ENCODE measurements at regions not wholly inside any gene's neighbourhood (a gene's known extent, or its start where the extent isn't known, plus 50 kb on each side); places are given as distances from the start of the nearest gene placed in this dataset.

GRCh38 chr2:122740594-122740948 lies 985.1 kb downstream of the TSN start:
- Mint-ChIP-seq H3K27me3 (ENCODE audit: insufficient read depth) (no peaks in the 10 kb centered on the region), H3K27ac (no peak overlapping the region), H3K4me3 (no peak overlapping the region), H3K9me3 (no peaks in the 10 kb centered on the region), H3K36me3 (ENCODE audit: low read depth) (no peaks in the 10 kb centered on the region), H3K4me1 (ENCODE audit: low read depth) (no peaks in the 10 kb centered on the region)
- no peak for DNase-seq (ENCODE audit: low spot score)
- intact Hi-C loops (cut with micrococcal nuclease) = no loop called here

DNA sequence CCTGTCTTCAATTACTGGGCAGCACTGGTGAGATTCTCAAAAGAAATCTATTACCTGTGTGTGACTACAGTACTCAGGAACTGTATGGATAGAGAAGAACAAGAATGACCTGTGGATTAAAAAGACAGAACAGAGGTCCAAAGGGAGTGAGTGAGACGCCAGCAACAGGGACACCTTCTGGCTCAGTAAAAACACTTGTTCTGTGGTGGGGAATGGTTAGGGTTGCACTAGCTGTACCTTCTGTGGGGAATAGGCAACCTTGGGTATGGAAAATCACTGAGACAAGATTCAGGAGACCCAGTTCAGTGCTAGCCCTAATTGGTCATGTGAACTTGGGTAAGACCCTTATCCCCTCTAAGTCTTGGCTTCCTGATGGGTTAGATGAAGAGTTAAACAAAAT lies 986.0 kb downstream of the TSN start:
- intact Hi-C loops (cut with micrococcal nuclease) = no loop called here
- no peak for DNase-seq (ENCODE audit: low spot score)

DNA sequence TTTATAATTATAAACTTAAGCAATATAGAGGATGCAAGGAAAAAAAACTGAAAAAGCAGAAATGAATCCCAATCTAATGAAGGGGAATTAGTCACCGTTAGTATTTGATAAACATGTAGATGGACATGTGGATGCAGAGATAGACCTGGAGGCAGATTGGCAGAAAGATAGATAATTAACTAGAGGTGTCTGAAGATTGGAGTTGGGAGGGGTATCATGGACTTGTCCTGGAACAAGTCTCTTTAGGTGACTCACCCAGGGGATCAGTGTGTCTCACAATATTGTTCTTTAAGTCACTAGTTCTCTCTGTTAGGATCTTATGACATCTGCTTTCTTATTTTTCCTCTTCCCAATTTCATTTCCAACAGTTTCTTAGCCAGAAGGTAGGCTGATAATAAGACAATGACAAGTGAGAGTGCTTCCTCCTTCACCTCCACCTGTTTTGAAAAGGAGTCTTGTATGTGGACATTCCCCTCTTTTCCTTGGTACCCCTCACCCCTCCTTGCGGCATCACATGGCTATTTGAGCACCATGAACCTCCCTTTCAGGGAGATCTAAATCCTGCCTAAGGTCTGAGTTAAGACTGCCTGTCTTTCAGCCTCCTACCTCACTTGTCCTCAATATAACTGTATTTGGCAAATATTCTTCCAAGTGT lies 987.7 kb downstream of the TSN start:
- no peak for DNase-seq (ENCODE audit: low spot score)
- H3K27ac Mint-ChIP-seq = no peak overlapping the region
- intact Hi-C loops (cut with micrococcal nuclease) = no loop called here
- no peaks in the 10 kb centered on the region for H3K4me1 Mint-ChIP-seq (ENCODE audit: low read depth)
- no peaks in the 10 kb centered on the region for H3K27me3 Mint-ChIP-seq (ENCODE audit: insufficient read depth)
- H3K36me3 Mint-ChIP-seq (ENCODE audit: low read depth) = no peaks in the 10 kb centered on the region
- no peak overlapping the region for H3K4me3 Mint-ChIP-seq
- no peaks in the 10 kb centered on the region for H3K9me3 Mint-ChIP-seq

More for the DNA sequence above, 986.0 kb downstream of the TSN start:
- Mint-ChIP-seq H3K27ac (no peak overlapping the region), H3K4me3 (no peak overlapping the region), H3K4me1 (ENCODE audit: low read depth) (no peaks in the 10 kb centered on the region), H3K9me3 (no peaks in the 10 kb centered on the region), H3K36me3 (ENCODE audit: low read depth) (no peaks in the 10 kb centered on the region), H3K27me3 (ENCODE audit: insufficient read depth) (no peaks in the 10 kb centered on the region)

DNA sequence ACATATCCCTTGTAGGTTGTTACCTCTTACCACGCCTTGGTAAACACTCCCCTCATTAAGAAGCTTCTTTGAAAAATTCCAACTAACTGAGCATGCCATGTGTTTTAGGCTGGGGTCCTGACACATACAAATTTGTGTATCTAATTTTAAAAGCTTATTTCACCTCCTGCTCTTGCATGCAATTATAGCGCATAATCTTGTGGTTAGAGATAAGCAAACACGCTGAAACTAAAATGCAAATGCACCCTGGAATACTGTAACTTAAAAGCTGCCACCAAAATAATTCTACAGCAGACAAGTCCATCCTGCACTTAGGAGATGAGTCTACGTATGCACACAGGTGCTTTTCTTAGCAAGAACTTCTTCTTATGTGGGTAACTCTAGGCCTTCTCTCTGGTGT lies 990.2 kb downstream of the TSN start:
- Mint-ChIP-seq H3K27me3 (ENCODE audit: insufficient read depth) (no peaks in the 10 kb centered on the region), H3K27ac (no peak overlapping the region), H3K36me3 (ENCODE audit: low read depth) (no peaks in the 10 kb centered on the region)

DNA sequence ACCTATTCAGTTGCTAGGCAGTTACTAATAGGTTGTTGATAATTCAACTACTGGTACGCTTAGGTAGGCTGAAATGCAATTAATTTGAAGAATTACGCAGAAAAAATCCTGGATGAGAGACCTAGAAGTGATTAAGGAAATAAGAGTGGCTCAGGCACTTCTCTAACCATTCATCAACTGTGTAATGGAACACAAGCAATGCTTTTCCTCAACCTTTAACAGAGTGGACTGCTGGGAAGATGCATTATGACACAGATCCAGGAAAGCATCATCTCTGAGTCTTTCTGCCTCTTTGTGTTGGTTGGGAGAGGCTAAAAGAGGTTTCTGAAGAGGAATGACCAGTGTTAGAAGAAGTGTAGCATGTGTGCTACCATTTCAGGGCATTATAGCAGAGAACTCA lies 992.2 kb downstream of the TSN start:
- no peaks in the 10 kb centered on the region for H3K36me3 Mint-ChIP-seq (ENCODE audit: low read depth)
- DNase-seq (ENCODE audit: low spot score) = no peak
- no peaks in the 10 kb centered on the region for H3K9me3 Mint-ChIP-seq
- H3K27me3 Mint-ChIP-seq (ENCODE audit: insufficient read depth) = no peaks in the 10 kb centered on the region
- no peak overlapping the region for H3K27ac Mint-ChIP-seq
- no peak overlapping the region for H3K4me3 Mint-ChIP-seq
- intact Hi-C loops (cut with micrococcal nuclease) = no loop called here
- H3K4me1 Mint-ChIP-seq (ENCODE audit: low read depth) = no peaks in the 10 kb centered on the region

More for the DNA sequence above, 990.2 kb downstream of the TSN start:
- DNase-seq (ENCODE audit: low spot score) = no peak
- intact Hi-C loops (cut with micrococcal nuclease) = no loop called here
- no peak overlapping the region for H3K4me3 Mint-ChIP-seq
- no peaks in the 10 kb centered on the region for H3K9me3 Mint-ChIP-seq
- H3K4me1 Mint-ChIP-seq (ENCODE audit: low read depth) = no peaks in the 10 kb centered on the region

- Mint-ChIP-seq H3K36me3 (ENCODE audit: low read depth) (no peaks in the 10 kb centered on the region), H3K27me3 (ENCODE audit: insufficient read depth) (no peaks in the 10 kb centered on the region), H3K27ac (no peak overlapping the region), H3K4me3 (no peak overlapping the region), H3K4me1 (ENCODE audit: low read depth) (no peaks in the 10 kb centered on the region), H3K9me3 (no peaks in the 10 kb centered on the region)
- no peak for DNase-seq (ENCODE audit: low spot score)
- intact Hi-C loops (cut with micrococcal nuclease) = no loop called here
Observed at GRCh38 chr2:122748552-122749011, 993.1 kb downstream of the TSN start.

- no peaks in the 10 kb centered on the region for H3K4me1 Mint-ChIP-seq (ENCODE audit: low read depth)
- no peaks in the 10 kb centered on the region for H3K36me3 Mint-ChIP-seq (ENCODE audit: low read depth)
- no peak overlapping the region for H3K4me3 Mint-ChIP-seq
- H3K27me3 Mint-ChIP-seq (ENCODE audit: insufficient read depth) = no peaks in the 10 kb centered on the region
- H3K27ac Mint-ChIP-seq = no peak overlapping the region
- no peak for DNase-seq (ENCODE audit: low spot score)
- H3K9me3 Mint-ChIP-seq = no peaks in the 10 kb centered on the region
- intact Hi-C loops (cut with micrococcal nuclease) = no loop called here
Observed at GRCh38 chr2:122749405-122749804, 994.0 kb downstream of the TSN start.

DNA sequence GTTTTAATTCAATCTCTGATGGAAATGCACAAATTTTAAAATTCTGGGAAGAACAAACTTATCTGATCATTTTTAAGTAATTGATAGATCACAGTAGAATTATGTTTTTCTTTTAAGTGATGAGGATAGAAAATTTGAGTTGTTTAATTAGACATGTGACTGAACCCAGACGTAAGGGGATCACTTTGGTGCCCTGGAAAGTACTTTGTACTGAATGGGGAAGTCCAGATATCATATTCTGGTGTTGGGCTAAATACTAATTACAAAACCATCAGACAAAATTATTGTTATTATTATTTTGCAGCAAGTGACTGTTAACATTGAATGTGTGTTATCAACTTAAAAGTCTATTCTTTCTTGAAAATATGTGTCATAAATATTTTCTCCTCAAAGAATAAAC lies 994.6 kb downstream of the TSN start:
- Mint-ChIP-seq H3K9me3 (peaks cover 4% of the 10 kb centered on the region), H3K36me3 (ENCODE audit: low read depth) (no peaks in the 10 kb centered on the region), H3K27ac (no peak overlapping the region), H3K4me3 (no peak overlapping the region), H3K27me3 (ENCODE audit: insufficient read depth) (no peaks in the 10 kb centered on the region), H3K4me1 (ENCODE audit: low read depth) (no peaks in the 10 kb centered on the region)
- intact Hi-C loops (cut with micrococcal nuclease) = no loop called here
- no peak for DNase-seq (ENCODE audit: low spot score)

DNA sequence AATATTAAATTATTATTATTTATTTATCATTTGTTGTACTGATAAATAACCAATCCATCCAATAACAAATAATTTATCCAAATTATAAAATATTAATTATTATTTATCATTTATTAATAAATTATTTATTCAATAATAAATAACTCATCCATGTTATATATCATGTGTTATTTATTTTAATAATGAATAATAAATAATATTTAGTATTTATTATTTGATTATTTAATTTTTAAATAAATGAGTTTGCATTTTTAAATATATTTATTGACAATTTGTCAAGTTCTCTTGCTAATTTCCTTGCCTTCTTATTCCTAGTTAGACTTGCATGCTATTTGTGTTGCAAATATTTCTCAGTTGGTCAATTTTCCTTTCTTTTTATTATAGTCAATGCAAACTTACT lies 995.4 kb downstream of the TSN start:
- H3K27me3 Mint-ChIP-seq (ENCODE audit: insufficient read depth) = no peaks in the 10 kb centered on the region
- no peak overlapping the region for H3K4me3 Mint-ChIP-seq
- H3K4me1 Mint-ChIP-seq (ENCODE audit: low read depth) = no peaks in the 10 kb centered on the region
- H3K36me3 Mint-ChIP-seq (ENCODE audit: low read depth) = no peaks in the 10 kb centered on the region
- intact Hi-C loops (cut with micrococcal nuclease) = no loop called here
- no peak for DNase-seq (ENCODE audit: low spot score)
- peaks cover 4% of the 10 kb centered on the region for H3K9me3 Mint-ChIP-seq
- no peak overlapping the region for H3K27ac Mint-ChIP-seq

DNA sequence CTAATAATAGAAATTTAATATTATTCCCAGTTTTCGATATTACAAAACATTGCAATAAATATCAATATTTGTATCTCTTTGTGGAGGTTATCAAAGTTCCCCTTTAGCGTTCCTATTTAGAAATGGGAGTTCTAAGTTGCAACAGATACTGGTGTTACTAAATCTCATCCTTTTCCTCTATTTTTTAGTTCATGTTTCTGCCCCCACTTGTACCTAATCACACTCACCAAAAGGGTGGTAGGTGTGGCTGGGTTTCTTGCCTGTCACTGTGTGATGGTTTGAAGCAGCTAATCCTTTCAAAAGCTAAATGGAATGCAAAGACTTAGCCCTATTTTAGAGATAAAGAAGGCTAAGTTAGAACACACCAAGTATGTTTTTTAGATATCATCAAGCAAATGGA lies 997.9 kb downstream of the TSN start:
- Mint-ChIP-seq H3K27me3 (ENCODE audit: insufficient read depth) (no peaks in the 10 kb centered on the region), H3K36me3 (ENCODE audit: low read depth) (no peaks in the 10 kb centered on the region), H3K27ac (no peak overlapping the region), H3K4me1 (ENCODE audit: low read depth) (no peaks in the 10 kb centered on the region), H3K9me3 (peaks cover 4% of the 10 kb centered on the region), H3K4me3 (no peak overlapping the region)
- DNase-seq (ENCODE audit: low spot score) = no peak
- intact Hi-C loops (cut with micrococcal nuclease) = no loop called here

DNA sequence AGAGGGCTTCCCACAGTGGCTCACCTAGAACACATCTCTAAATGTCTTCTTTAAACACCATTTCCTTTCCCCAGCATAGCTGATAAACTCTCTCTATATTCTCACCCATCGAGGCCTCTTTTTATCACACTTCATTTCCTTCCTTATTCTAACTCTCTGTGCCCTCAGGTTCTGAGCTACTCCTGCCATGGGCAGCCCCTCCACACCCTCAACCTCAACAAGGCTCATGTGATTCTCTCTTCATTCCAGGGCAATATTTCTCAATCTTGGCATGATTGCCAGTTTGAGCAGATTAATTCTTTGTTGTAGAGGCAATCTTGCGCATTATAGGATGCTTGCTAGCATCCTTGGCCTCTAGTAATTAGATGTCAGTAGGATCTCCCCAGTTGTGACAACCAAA lies 999.1 kb downstream of the TSN start:
- no peaks in the 10 kb centered on the region for H3K4me1 Mint-ChIP-seq (ENCODE audit: low read depth)

DNA sequence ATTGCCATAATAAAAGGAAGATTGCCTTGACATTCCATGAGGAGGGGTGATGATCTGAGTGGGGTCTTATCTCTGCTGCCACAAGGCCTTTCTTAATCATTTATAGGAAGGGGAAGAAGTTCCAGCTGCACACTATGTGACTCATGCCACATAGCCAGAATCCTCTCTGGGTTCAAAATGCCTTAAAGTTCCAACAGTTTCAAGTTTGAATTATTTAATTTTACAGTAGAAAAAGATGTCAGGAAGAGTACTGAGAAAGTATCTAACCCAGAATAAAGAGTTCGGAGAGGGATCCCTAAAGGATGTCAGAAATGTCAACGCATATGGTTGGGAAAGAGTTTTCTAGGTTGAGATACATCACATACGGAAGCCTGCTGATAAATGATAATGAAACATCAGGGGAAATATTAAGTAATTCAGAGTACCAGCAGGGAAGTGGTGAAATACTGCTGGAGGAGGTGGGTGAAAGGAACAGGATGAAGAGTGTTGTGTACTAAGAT lies 999.9 kb downstream of the TSN start:
- Mint-ChIP-seq H3K36me3 (ENCODE audit: low read depth) (no peaks in the 10 kb centered on the region), H3K27me3 (ENCODE audit: insufficient read depth) (no peaks in the 10 kb centered on the region), H3K9me3 (peaks cover 4% of the 10 kb centered on the region), H3K27ac (no peak overlapping the region), H3K4me3 (no peak overlapping the region), H3K4me1 (ENCODE audit: low read depth) (no peaks in the 10 kb centered on the region)
- DNase-seq (ENCODE audit: low spot score) = no peak
- intact Hi-C loops (cut with micrococcal nuclease) = no loop called here

More for the DNA sequence above, 999.1 kb downstream of the TSN start:
- DNase-seq (ENCODE audit: low spot score) = no peak
- no peaks in the 10 kb centered on the region for H3K36me3 Mint-ChIP-seq (ENCODE audit: low read depth)
- no peak overlapping the region for H3K27ac Mint-ChIP-seq
- H3K27me3 Mint-ChIP-seq (ENCODE audit: insufficient read depth) = no peaks in the 10 kb centered on the region
- H3K4me3 Mint-ChIP-seq = no peak overlapping the region
- peaks cover 4% of the 10 kb centered on the region for H3K9me3 Mint-ChIP-seq
- intact Hi-C loops (cut with micrococcal nuclease) = no loop called here

GRCh38 chr2:122758967-122759366 lies 1003.5 kb downstream of the TSN start:
- DNase-seq (ENCODE audit: low spot score) = no peak
- H3K27me3 Mint-ChIP-seq (ENCODE audit: insufficient read depth) = no peaks in the 10 kb centered on the region
- peaks cover 12% of the 10 kb centered on the region for H3K9me3 Mint-ChIP-seq
- H3K27ac Mint-ChIP-seq = no peak overlapping the region
- H3K36me3 Mint-ChIP-seq (ENCODE audit: low read depth) = no peaks in the 10 kb centered on the region
- intact Hi-C loops (cut with micrococcal nuclease) = no loop called here
- H3K4me1 Mint-ChIP-seq (ENCODE audit: low read depth) = no peaks in the 10 kb centered on the region
- H3K4me3 Mint-ChIP-seq = no peak overlapping the region

DNA sequence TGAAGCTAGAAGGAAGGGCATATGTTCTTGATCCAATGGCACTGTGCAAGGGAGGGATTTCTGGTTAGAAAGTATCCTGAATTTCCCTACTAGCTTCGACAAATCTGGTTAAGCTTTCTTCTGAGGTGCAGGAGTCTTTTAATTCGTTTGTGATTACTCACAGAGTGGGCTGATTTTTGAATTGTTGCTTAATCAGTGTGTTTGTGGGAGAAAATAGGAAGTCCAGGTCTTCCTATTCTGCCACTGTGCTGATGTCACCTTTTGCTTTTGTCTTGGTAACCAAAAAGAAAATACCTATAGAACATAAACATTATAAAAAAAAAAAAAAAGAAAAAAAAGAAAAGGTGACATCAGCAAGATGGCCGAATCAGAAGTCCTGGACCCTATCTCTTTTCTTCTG lies 1008.6 kb downstream of the TSN start:
- Mint-ChIP-seq H3K36me3 (ENCODE audit: low read depth) (no peaks in the 10 kb centered on the region), H3K4me1 (ENCODE audit: low read depth) (no peaks in the 10 kb centered on the region), H3K27ac (no peak overlapping the region), H3K9me3 (peaks cover 8% of the 10 kb centered on the region), H3K27me3 (ENCODE audit: insufficient read depth) (no peaks in the 10 kb centered on the region), H3K4me3 (no peak overlapping the region)
- DNase-seq (ENCODE audit: low spot score) = no peak
- intact Hi-C loops (cut with micrococcal nuclease) = no loop called here
